HCT116 (cell line): ENCODE measurements at regions not wholly inside any gene's neighbourhood (a gene's known extent, or its start where the extent isn't known, plus 50 kb on each side); places are given as distances from the start of the nearest gene placed in this dataset.

Experiments
- ATAC-seq: fragments of 200-7000 bp; cut with Tn5 transposase; 2 replicates; pipeline ENCODE4 v1.9.1; 2020; ENCODE audit warnings: mild to moderate bottlenecking, moderate library complexity
- BruUV-seq: library from RNA; stranded (reverse); fragments of 400-500 nt; replicated peaks from 2 replicates; lab custom pipeline; 2021; lab: Mats Ljungman, UMichigan
- CTCF ChIA-PET: fragments of 300-600 bp; sonication (Branson Sonifier 250); formaldehyde crosslinking; loops from one replicate; lab custom pipeline; 2021; ENCODE audit warnings: antibody characterized with exemption; lab: Charles Lee
- POLR2A ChIA-PET: fragments of 300-600, 350-600 bp; sonication (Branson Sonifier 250); formaldehyde crosslinking; loops from one replicate; lab custom pipeline; 2021; ENCODE audit warnings: antibody characterized with exemption; lab: Charles Lee
- RAD21 ChIA-PET, 2 experiments: fragments of 300-600 bp; sonication (Branson Sonifier 250); formaldehyde crosslinking; loops; one replicate each; lab custom pipeline; 2023; ENCODE audit warnings: low total read pairs in 2 of 2; ENCODE audit not compliant: uncharacterized antibody in 2 of 2, unreplicated experiment in 2 of 2, low non-redundant PET in 1 of 2; lab: Charles Lee
- DNase-seq: peaks from one replicate; pipeline ENCODE4 v3.0.0-alpha.2; 2010; ENCODE audit warnings: low read depth, low spot score
- H2AFZ ChIP-seq: fragments of 200-600 bp; shearing (Covaris generic), sonication (generic); 2 replicates; pipeline ENCODE4 v1.6.1; 2017; ENCODE audit warnings: low read depth, mixed run types, mixed read lengths, antibody characterized with exemption, low read length; ENCODE audit not compliant: poor library complexity, severe bottlenecking
- H3K27ac ChIP-seq: 2 replicates; pipeline ENCODE4 v1.5.1; 2012; ENCODE audit warnings: low read depth, low read length
- H3K27me3 ChIP-seq: fragments of 200-600 bp; sonication (generic); 2 replicates; pipeline ENCODE4 v1.6.1; 2016; ENCODE audit warnings: mixed run types, low read length, mixed read lengths; ENCODE audit not compliant: insufficient read depth
- H3K36me3 ChIP-seq, 2 experiments: fragments of 200-500 bp in 1 of 2; fragments of 200-600 bp in 1 of 2; sonication (Bioruptor generic) in 1 of 2; sonication (generic) in 1 of 2; 2 replicates each; pipeline versions ENCODE4 v1.5.1 to v1.6.1; 2014 to 2016; ENCODE audit warnings: low read length in 2 of 2, inconsistent platforms in 1 of 2, mixed read lengths in 1 of 2, mixed run types in 1 of 2; ENCODE audit not compliant: insufficient read depth in 2 of 2, control insufficient read depth in 1 of 2
- H3K4me1 ChIP-seq, 2 experiments: fragments of 200-600 bp in 1 of 2; sonication (generic) in 1 of 2; 2 replicates each; pipeline versions ENCODE4 v1.5.1 to v1.6.1; 2012 to 2017; ENCODE audit warnings: low read length in 2 of 2, inconsistent platforms in 1 of 2, mild to moderate bottlenecking in 1 of 2, mixed read lengths in 1 of 2, mixed run types in 1 of 2, moderate library complexity in 1 of 2; ENCODE audit not compliant: insufficient read depth in 2 of 2, control insufficient read depth in 1 of 2
- H3K4me2 ChIP-seq: fragments of 200-600 bp; sonication (generic); 2 replicates; pipeline ENCODE4 v1.6.1; 2017; ENCODE audit warnings: mixed run types, low read length, mixed read lengths
- H3K4me3 ChIP-seq, 2 experiments: fragments of 200-600 bp in 1 of 2; sonication (generic) in 1 of 2; replicated peaks in 1 of 2; 2 replicates each; pipeline ENCODE4 v1.5.1; 2011 to 2016; ENCODE audit warnings: low read length in 2 of 2, control low read depth in 1 of 2, low read depth in 1 of 2, mild to moderate bottlenecking in 1 of 2, mixed read lengths in 1 of 2, mixed run types in 1 of 2
- H3K79me2 ChIP-seq: fragments of 200-600 bp; sonication (generic); 2 replicates; pipeline ENCODE4 v1.6.1; 2017; ENCODE audit warnings: mild to moderate bottlenecking, mixed run types, low read length, moderate library complexity, mixed read lengths; ENCODE audit not compliant: insufficient read depth
- H3K9ac ChIP-seq: fragments of 200-600 bp; sonication (generic); 2 replicates; pipeline ENCODE4 v1.6.1; 2016; ENCODE audit warnings: low read length, mixed read lengths
- H3K9me2 ChIP-seq: fragments of 200-600 bp; sonication (generic), shearing (Covaris generic); 2 replicates; pipeline ENCODE4 v1.6.1; 2017; ENCODE audit warnings: mixed run types, mild to moderate bottlenecking, moderate library complexity; ENCODE audit not compliant: insufficient read depth
- H3K9me3 ChIP-seq, 2 experiments: fragments of 200-500 bp in 1 of 2; fragments of 200-600 bp in 1 of 2; sonication (Bioruptor generic) in 1 of 2; sonication (generic) in 1 of 2; 2 replicates each; pipeline ENCODE4 v1.6.1; 2014 to 2017; ENCODE audit warnings: low read length in 2 of 2, mixed read lengths in 2 of 2, inconsistent platforms in 1 of 2, low read depth in 1 of 2, mild to moderate bottlenecking in 1 of 2, mixed run types in 1 of 2, moderate library complexity in 1 of 2; ENCODE audit not compliant: control insufficient read depth in 1 of 2, insufficient read depth in 1 of 2
- H4K20me1 ChIP-seq: fragments of 200-600 bp; sonication (generic), shearing (Covaris generic); 2 replicates; pipeline ENCODE4 v1.6.1; 2017; ENCODE audit warnings: mixed run types, mild to moderate bottlenecking, moderate library complexity; ENCODE audit not compliant: insufficient read depth
- ELF1 ChIP-seq: IDR thresholded peaks from 2 replicates; pipeline ENCODE4 v1.6.1; 2012; ENCODE audit warnings: low read depth, borderline replicate concordance
- EZH2 ChIP-seq: fragments of 200-600 bp; sonication (generic); IDR thresholded peaks from 2 replicates; pipeline ENCODE4 v1.6.1; 2017; ENCODE audit warnings: antibody characterized with exemption, mixed run types
- EZH2phosphoT487 ChIP-seq: fragments of 200-600 bp; IDR thresholded peaks from 2 replicates; pipeline ENCODE4 v1.6.1; 2018; ENCODE audit warnings: antibody characterized with exemption, borderline replicate concordance
- FOSL1 ChIP-seq: IDR thresholded peaks from 2 replicates; pipeline ENCODE4 v1.6.1; 2012; ENCODE audit warnings: low read depth
- JUND ChIP-seq: IDR thresholded peaks from 2 replicates; pipeline ENCODE4 v1.6.1; 2012
- POLR2AphosphoS5 ChIP-seq: IDR thresholded peaks from 2 replicates; pipeline ENCODE4 v1.6.1; 2011; ENCODE audit warnings: mild to moderate bottlenecking, low read depth, low read length, moderate library complexity
- SP1 ChIP-seq: IDR thresholded peaks from 2 replicates; pipeline ENCODE4 v1.6.1; 2012; ENCODE audit warnings: low read depth
- ZFX ChIP-seq: fragments of 450-650 bp; IDR thresholded peaks from 2 replicates; pipeline ENCODE4 v1.6.1; 2017
- intact Hi-C: fragments of 100-400 bp; cut with micrococcal nuclease; formaldehyde crosslinking; loops from 2 replicates; pipeline ENCODE4 v1.10.0; 2022
- TF ChIP-seq, protein P1 (sequence below): IDR thresholded peaks from 2 replicates; pipeline ENCODE4 v1.6.1; 2012
- TF ChIP-seq, protein P2 (sequence below), 3 experiments: fragments of 200-600 bp in 1 of 3; sonication (generic) in 1 of 3; IDR thresholded peaks in 2 of 3; conservative IDR thresholded peaks in 1 of 3; 2 replicates each; pipeline ENCODE4 v1.5.1; 2012 to 2017; ENCODE audit warnings: low read depth in 2 of 3, low read length in 2 of 3, antibody characterized with exemption in 1 of 3, borderline replicate concordance in 1 of 3, control low read depth in 1 of 3, mild to moderate bottlenecking in 1 of 3, mixed read lengths in 1 of 3, mixed run types in 1 of 3, moderate library complexity in 1 of 3; ENCODE audit not compliant: insufficient read depth in 1 of 3
- TF ChIP-seq, protein P3 (sequence below): IDR thresholded peaks from 2 replicates; pipeline ENCODE4 v1.6.1; 2011; ENCODE audit warnings: mild to moderate bottlenecking, low read length, moderate library complexity; ENCODE audit not compliant: insufficient replicate concordance; ENCODE audit errors: extremely low read depth

DNA sequence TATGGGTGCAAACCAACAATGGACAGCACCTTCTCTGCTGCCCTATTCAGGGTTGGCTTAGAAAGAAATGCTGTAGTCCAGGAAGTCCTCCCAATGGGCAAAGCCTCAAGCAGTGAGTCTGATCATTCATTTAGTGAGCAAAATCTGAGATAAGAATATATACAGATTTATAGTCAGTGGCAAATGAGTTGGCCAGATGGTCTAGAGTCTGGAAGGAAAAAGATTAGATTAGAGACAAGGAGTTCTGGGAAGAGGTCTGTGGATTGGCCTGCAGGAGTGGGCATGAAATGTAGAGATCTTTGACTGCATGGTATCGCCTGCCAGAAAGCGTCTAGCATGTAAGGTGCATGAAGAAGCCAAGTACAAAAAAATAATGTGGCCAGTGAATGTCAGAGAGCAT is 201.9 kb upstream of the PTER start:
- H3K36me3 ChIP-seq = no peaks in the 10 kb centered on the region
- no peak overlapping the region for H3K9ac ChIP-seq
- CTCF ChIA-PET = no interaction called here
- DNase-seq (no peak), ATAC-seq (no peak)
- no TSS peak for BruUV-seq
- no peak overlapping the region for H3K4me2 ChIP-seq
- POLR2A ChIA-PET = no interaction called here
- H3K4me3 ChIP-seq = no peak overlapping the region
- RAD21 ChIA-PET = no interaction called here
- no peak overlapping the region for H2AFZ ChIP-seq
- no peak overlapping the region for H3K27ac ChIP-seq
- H3K27me3 ChIP-seq = peaks cover 32% of the 10 kb centered on the region
- intact Hi-C loops = no loop called here
- H3K9me3 ChIP-seq = no peaks in the 10 kb centered on the region
- H3K9me2 ChIP-seq = no peaks in the 10 kb centered on the region
- no peaks in the 10 kb centered on the region for H3K4me1 ChIP-seq
- no peak for TF ChIP-seq EZH2
- TF ChIP-seq, protein P1, sequence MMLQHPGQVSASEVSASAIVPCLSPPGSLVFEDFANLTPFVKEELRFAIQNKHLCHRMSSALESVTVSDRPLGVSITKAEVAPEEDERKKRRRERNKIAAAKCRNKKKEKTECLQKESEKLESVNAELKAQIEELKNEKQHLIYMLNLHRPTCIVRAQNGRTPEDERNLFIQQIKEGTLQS = no peak
- TF ChIP-seq, protein P2, sequence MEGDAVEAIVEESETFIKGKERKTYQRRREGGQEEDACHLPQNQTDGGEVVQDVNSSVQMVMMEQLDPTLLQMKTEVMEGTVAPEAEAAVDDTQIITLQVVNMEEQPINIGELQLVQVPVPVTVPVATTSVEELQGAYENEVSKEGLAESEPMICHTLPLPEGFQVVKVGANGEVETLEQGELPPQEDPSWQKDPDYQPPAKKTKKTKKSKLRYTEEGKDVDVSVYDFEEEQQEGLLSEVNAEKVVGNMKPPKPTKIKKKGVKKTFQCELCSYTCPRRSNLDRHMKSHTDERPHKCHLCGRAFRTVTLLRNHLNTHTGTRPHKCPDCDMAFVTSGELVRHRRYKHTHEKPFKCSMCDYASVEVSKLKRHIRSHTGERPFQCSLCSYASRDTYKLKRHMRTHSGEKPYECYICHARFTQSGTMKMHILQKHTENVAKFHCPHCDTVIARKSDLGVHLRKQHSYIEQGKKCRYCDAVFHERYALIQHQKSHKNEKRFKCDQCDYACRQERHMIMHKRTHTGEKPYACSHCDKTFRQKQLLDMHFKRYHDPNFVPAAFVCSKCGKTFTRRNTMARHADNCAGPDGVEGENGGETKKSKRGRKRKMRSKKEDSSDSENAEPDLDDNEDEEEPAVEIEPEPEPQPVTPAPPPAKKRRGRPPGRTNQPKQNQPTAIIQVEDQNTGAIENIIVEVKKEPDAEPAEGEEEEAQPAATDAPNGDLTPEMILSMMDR (IDR thresholded peaks at IDR 0.05 in 2 of 3, conservative IDR thresholded peaks at IDR 0.05 in 1 of 3; ENCODE audit: borderline replicate concordance in 1 of 3, insufficient read depth in 1 of 3, low read depth in 2 of 3, low read length in 2 of 3) = no peak
- no peak for TF ChIP-seq ELF1
- no peak for TF ChIP-seq ZFX
- TF ChIP-seq FOSL1 = no peak
- no peak for TF ChIP-seq EZH2phosphoT487
- TF ChIP-seq JUND = no peak
- TF ChIP-seq SP1 = no peak
- TF ChIP-seq, protein P3, sequence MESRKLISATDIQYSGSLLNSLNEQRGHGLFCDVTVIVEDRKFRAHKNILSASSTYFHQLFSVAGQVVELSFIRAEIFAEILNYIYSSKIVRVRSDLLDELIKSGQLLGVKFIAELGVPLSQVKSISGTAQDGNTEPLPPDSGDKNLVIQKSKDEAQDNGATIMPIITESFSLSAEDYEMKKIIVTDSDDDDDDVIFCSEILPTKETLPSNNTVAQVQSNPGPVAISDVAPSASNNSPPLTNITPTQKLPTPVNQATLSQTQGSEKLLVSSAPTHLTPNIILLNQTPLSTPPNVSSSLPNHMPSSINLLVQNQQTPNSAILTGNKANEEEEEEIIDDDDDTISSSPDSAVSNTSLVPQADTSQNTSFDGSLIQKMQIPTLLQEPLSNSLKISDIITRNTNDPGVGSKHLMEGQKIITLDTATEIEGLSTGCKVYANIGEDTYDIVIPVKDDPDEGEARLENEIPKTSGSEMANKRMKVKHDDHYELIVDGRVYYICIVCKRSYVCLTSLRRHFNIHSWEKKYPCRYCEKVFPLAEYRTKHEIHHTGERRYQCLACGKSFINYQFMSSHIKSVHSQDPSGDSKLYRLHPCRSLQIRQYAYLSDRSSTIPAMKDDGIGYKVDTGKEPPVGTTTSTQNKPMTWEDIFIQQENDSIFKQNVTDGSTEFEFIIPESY = no peak
- TF ChIP-seq POLR2AphosphoS5 = no peak
- no peaks in the 10 kb centered on the region for H3K79me2 ChIP-seq
- no peaks in the 10 kb centered on the region for H4K20me1 ChIP-seq
